CD4-positive, alpha-beta T cell treated with Interleukin-4 for 4 hours (primary cell): ENCODE measurements at regions not wholly inside any gene's neighbourhood (a gene's known extent, or its start where the extent isn't known, plus 50 kb on each side); places are given as distances from the start of the nearest gene placed in this dataset.

Experiments used
- DNase-seq: peaks from one replicate; pipeline ENCODE4 v3.0.0-alpha.2; 2020

GRCh38 chr5:132130918-132131715 is 57.5 kb downstream of the CSF2 start:
- DNase-seq = no peak

DNA sequence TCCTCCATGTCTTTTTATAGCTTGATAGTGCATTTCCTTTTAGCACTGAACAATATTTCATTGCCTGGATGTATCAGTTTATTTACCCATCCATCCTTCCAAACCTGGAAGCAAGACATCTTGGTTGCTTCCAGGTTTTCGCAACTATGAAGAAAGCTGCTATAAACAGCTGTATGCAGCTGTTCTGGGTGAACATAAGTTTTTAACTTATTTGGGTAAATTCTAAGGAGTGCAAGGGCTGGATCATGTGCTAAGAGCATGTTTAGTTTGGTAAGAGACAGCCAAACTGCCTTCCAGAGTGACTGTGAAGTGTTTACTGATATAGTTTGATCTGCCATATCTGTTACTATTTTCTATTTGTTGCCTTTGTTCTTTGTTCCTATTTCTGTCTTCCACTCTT is 58.5 kb downstream of the CSF2 start:
- DNase-seq = no peak

DNA sequence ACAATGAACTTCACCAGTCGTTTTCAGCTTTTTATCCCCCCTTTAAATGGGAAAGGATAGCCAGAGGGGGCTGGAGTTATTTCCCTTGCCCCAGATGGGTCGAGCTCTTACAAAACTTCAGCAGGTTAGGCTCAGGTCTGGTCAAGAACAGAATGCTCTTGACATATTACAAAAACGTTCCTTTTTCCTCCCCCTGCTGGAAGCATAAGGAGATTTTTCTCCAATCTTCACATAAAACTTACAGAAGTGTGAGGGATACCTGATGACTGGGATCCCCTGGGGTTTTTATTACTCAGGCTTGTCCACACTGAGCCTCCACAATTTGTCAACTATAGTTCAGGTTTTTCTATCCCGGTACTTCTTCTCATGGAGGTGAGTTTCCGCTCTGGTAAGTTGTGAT is 60.8 kb downstream of the CSF2 start:
- peak; percentile 38 for DNase-seq

DNA sequence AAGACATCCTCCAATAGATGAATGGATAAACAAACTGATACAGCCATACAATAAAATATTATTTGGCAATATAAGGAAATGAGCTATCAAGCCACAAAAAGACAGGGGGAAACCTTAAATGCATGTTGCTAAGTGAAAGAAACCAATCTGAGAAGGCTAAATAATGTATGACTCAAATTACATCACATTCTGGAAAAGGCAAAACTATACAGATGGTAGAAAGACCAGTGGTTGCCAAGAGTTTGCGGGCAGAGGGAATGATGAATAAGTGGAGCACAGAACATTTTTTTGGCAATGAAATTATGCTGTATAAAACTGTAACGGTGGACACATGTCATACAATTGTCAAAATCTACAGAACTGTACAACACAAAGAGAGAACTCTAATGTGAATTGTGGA is 63.3 kb downstream of the CSF2 start:
- DNase-seq = no peak

DNA sequence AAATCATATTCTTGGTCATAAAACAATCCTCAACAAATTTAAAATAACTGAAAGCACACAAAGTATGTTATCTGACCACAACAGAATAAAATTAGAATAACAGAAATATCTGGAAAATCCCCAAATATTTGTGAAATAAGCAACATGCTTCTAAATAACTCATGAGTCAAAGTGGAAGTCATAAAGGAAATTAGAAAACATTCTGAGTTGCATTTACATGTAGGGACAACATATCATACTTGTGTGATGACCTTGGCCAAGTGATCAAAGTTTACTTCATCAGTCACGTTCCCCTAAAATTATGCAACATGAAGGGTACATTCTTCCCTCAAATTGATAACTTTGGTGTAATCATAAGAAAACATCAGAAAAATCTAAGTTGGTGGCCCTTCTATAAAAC is 64.7 kb downstream of the CSF2 start:
- no peak for DNase-seq
